ENCODE measurements at regions not wholly inside any gene's neighbourhood (a gene's known extent, or its start where the extent isn't known, plus 50 kb on each side); places are given as distances from the start of the nearest gene placed in this dataset.

DNA sequence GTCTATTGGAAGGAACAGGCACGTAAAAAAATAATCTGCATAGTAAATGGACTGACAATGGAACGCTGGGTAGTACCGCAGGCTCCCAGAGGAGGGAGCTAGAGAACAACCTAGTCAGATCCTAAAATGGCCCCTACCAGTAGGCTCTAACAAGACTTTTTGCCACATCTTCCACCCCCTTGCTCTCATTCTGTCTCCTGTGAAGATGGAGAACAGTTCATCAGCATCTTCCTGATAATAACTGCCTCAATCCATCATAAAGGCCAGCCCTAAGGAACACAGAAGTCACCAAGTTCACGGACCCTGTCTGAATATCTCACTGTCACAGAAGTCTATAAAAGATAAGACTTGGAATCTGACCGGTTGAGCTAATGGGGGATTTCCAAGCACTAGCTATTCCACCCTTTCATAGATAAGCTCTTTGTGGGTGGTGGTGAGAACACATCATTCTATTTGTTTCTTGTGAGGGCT, 133.4 kb downstream of the SLC1A3 start:
- peaks cover 6 to 19% of the 10 kb centered on the region in 2 experiments for H3K27me3 ChIP-seq (ENCODE audit: control insufficient read depth in 1 of 2, insufficient read depth in 2 of 2, low read length in 2 of 2)
- peak; percentile 94 for ATAC-seq (ENCODE audit: poor library complexity)
- H3K27ac Mint-ChIP-seq = no peak overlapping the region
- no peaks in the 10 kb centered on the region for H3K9me3 ChIP-seq (ENCODE audit: control insufficient read depth in 1 of 2, insufficient read depth in 1 of 2, low read length in 2 of 2)
- peaks cover 7% of the 10 kb centered on the region for H3K4me1 ChIP-seq (ENCODE audit: insufficient read depth, low read length)
- H3K36me3 ChIP-seq (ENCODE audit: insufficient read depth, low read length) = no peaks in the 10 kb centered on the region
- TF ChIP-seq, protein P1, sequence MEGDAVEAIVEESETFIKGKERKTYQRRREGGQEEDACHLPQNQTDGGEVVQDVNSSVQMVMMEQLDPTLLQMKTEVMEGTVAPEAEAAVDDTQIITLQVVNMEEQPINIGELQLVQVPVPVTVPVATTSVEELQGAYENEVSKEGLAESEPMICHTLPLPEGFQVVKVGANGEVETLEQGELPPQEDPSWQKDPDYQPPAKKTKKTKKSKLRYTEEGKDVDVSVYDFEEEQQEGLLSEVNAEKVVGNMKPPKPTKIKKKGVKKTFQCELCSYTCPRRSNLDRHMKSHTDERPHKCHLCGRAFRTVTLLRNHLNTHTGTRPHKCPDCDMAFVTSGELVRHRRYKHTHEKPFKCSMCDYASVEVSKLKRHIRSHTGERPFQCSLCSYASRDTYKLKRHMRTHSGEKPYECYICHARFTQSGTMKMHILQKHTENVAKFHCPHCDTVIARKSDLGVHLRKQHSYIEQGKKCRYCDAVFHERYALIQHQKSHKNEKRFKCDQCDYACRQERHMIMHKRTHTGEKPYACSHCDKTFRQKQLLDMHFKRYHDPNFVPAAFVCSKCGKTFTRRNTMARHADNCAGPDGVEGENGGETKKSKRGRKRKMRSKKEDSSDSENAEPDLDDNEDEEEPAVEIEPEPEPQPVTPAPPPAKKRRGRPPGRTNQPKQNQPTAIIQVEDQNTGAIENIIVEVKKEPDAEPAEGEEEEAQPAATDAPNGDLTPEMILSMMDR (IDR thresholded peaks at IDR 0.05) = peak; percentile 63
- H3K27ac ChIP-seq (ENCODE audit: low read depth in 1 of 2, low read length in 2 of 2) = no peak overlapping the region
- no peak overlapping the region for H3K4me3 Mint-ChIP-seq
- peak; percentile 38 to 80 (median 64) for DNase-seq
- CTCF ChIA-PET = interaction anchor here (0.9 to 1.5 kb wide), 8 partner anchors 10 to 267 kb away, joined by 3 to 8 read pairs (median 4); no protein-coding TSS in a partner anchor
- H3K4me1 Mint-ChIP-seq (ENCODE audit: low read depth) = no peaks in the 10 kb centered on the region
- peaks cover 43% of the 10 kb centered on the region for H3K27me3 Mint-ChIP-seq
- no peak overlapping the region for H3K4me3 ChIP-seq (ENCODE audit: low read length)
- H3K36me3 Mint-ChIP-seq (ENCODE audit: low read depth) = no peaks in the 10 kb centered on the region
- H3K9me3 Mint-ChIP-seq = no peaks in the 10 kb centered on the region
- POLR2A ChIA-PET = interaction anchor here (0.6 to 1.3 kb wide), 4 partner anchors 10 to 137 kb away, joined by 3 to 5 read pairs (median 4); partner anchors contain the start of gene NIPBL
- intact Hi-C loops (cut with DNase I, micrococcal nuclease) = loop anchor here (1.0 to 5.0 kb wide), 6 partner anchors 131 to 1453 kb away; no protein-coding TSS in a partner anchor

GRCh38 chr5:36740259-36740898, 134.0 kb downstream of the SLC1A3 start:
- no peak overlapping the region for H3K27ac ChIP-seq (ENCODE audit: low read depth in 1 of 2, low read length in 2 of 2)
- ATAC-seq (ENCODE audit: poor library complexity) = no peak
- H3K27ac Mint-ChIP-seq = no peak overlapping the region
- H3K4me1 Mint-ChIP-seq (ENCODE audit: low read depth) = peaks cover 5% of the 10 kb centered on the region
- peaks cover 43% of the 10 kb centered on the region for H3K27me3 Mint-ChIP-seq
- ChIA-PET POLR2A (interaction anchor here (1.0 to 1.3 kb wide), 3 partner anchors 10 to 136 kb away, joined by 3 to 5 read pairs (median 5); partner anchors contain the start of gene NIPBL), CTCF (interaction anchor here (0.9 to 1.5 kb wide), 8 partner anchors 10 to 267 kb away, joined by 3 to 8 read pairs (median 4); no protein-coding TSS in a partner anchor)
- H3K4me3 Mint-ChIP-seq = no peak overlapping the region
- H3K27me3 ChIP-seq (ENCODE audit: control insufficient read depth in 1 of 2, insufficient read depth in 2 of 2, low read length in 2 of 2) = peaks cover 11 to 25% of the 10 kb centered on the region in 2 experiments
- H3K36me3 ChIP-seq (ENCODE audit: insufficient read depth, low read length) = no peaks in the 10 kb centered on the region
- no peaks in the 10 kb centered on the region for H3K9me3 ChIP-seq (ENCODE audit: control insufficient read depth in 1 of 2, insufficient read depth in 1 of 2, low read length in 2 of 2)
- H3K9me3 Mint-ChIP-seq = no peaks in the 10 kb centered on the region
- H3K4me1 ChIP-seq (ENCODE audit: insufficient read depth, low read length) = peaks cover 13% of the 10 kb centered on the region
- TF ChIP-seq, protein P1 (IDR thresholded peaks at IDR 0.05) = no peak
- H3K36me3 Mint-ChIP-seq (ENCODE audit: low read depth) = no peaks in the 10 kb centered on the region
- intact Hi-C loops (cut with DNase I, micrococcal nuclease) = loop anchor here (5.0 kb wide), 2 partner anchors 202 to 267 kb away; no protein-coding TSS in a partner anchor
- no peak overlapping the region for H3K4me3 ChIP-seq (ENCODE audit: low read length)
- DNase-seq = no peak

GRCh38 chr5:36741128-36741527, 134.7 kb downstream of the SLC1A3 start:
- H3K27ac Mint-ChIP-seq = no peak overlapping the region
- Histone ChIP-seq H3K4me3 (ENCODE audit: low read length) (no peak overlapping the region), H3K27me3 (ENCODE audit: control insufficient read depth in 1 of 2, insufficient read depth in 2 of 2, low read length in 2 of 2) (peaks cover 14 to 32% of the 10 kb centered on the region in 2 experiments), H3K4me1 (ENCODE audit: insufficient read depth, low read length) (peaks cover 16% of the 10 kb centered on the region), H3K27ac (ENCODE audit: low read depth in 1 of 2, low read length in 2 of 2) (no peak overlapping the region), H3K36me3 (ENCODE audit: insufficient read depth, low read length) (no peaks in the 10 kb centered on the region), H3K9me3 (ENCODE audit: control insufficient read depth in 1 of 2, insufficient read depth in 1 of 2, low read length in 2 of 2) (no peaks in the 10 kb centered on the region)
- ChIA-PET POLR2A (no interaction called here), CTCF (no interaction called here)
- peaks cover 5% of the 10 kb centered on the region for H3K4me1 Mint-ChIP-seq (ENCODE audit: low read depth)
- no peak overlapping the region for H3K4me3 Mint-ChIP-seq
- H3K36me3 Mint-ChIP-seq (ENCODE audit: low read depth) = no peaks in the 10 kb centered on the region
- intact Hi-C loops (cut with DNase I, micrococcal nuclease) = loop anchor here (5.0 kb wide), 2 partner anchors 201 to 266 kb away; no protein-coding TSS in a partner anchor
- DNase-seq (no peak), ATAC-seq (ENCODE audit: poor library complexity) (no peak)
- TF ChIP-seq, protein P1 (IDR thresholded peaks at IDR 0.05) = no peak
- H3K27me3 Mint-ChIP-seq = peaks cover 48% of the 10 kb centered on the region
- H3K9me3 Mint-ChIP-seq = no peaks in the 10 kb centered on the region

All from CD4-positive, alpha-beta T cell (primary cell).